GM18870 (cell line): ENCODE measurements at regions not wholly inside any gene's neighbourhood (a gene's known extent, or its start where the extent isn't known, plus 50 kb on each side); places are given as distances from the start of the nearest gene placed in this dataset.

Source experiments
- ATAC-seq: cut with Tn5 transposase; IDR thresholded peaks from one replicate; pipeline ENCODE4 v1.9.1; 2021; ENCODE audit warnings: moderate library complexity; ENCODE audit not compliant: unreplicated experiment

DNA sequence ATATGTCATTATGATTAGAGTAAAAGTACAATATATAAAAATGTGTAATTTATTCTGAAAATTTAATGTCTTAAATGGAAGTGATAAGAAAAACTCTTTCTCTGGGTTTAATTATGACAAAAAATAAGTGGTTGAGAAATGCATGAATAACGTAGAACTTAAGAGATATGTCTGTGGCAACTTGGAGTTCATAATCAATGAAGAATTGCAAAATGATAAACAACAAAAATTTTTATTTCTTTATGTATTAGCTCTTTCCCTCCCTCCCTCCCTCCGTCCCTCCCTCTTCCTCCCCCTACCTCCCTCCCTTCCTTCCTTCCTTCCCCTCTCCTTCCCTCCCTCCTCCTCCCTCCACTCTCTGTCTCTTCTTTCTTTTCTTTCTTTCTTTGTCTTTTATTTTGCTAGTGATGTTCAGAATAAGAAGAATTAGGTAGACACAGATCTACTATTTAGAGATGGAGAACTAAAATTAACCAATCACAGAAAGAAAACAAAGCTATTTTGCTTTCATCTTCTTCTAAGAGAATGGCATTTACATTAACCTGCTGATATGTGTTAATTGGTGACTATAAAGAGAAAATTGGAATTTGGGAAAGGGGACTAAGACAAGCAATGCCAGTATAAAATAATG, 96.3 kb upstream of the PDC start:
- no peak for ATAC-seq

GRCh38 chr1:186550832-186551231, 89.9 kb upstream of the PDC start:
- ATAC-seq: no peak

DNA sequence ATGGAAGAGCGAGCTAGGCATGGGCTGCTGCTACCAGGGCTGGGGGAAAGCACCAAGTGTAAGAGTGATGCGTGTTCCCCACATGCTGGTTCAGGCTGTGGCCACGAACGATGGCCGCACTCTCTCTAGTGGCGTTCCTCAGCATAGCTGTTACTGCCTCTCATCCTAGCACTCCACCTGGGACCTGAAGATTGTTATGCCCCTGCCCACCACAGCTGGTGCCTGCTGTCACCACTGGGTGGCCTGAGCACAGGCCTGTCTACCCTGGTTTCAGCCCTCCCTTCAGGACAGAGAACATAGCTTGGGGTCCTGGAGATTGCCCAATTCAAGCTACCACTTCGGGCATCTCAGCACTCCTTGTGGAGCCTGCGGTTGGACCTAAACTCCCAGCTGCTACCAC, 80.1 kb upstream of the PDC start:
- ATAC-seq: no peak

DNA sequence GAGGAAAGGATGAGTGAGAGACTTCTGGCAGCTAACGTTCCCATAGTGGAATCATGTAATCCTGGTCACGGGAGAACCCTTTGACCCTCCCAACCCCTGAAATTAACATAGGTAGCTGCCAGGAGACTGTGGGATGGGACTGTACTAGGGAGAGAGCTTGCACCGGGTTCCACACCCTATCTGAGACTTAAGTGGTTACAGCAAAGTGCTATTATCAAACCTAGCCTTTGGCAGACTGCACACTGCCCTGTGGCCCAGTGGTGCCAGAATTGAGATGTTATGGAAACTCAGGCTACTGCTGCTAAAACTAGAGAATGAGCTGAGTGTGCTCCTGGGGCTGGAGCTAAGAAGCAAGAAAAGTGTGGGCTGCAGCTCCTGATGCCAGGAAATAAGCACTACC, 79.6 kb upstream of the PDC start:
- no peak for ATAC-seq

GRCh38 chr1:186536273-186536890, 75.5 kb upstream of the PDC start:
- ATAC-seq: no peak

DNA sequence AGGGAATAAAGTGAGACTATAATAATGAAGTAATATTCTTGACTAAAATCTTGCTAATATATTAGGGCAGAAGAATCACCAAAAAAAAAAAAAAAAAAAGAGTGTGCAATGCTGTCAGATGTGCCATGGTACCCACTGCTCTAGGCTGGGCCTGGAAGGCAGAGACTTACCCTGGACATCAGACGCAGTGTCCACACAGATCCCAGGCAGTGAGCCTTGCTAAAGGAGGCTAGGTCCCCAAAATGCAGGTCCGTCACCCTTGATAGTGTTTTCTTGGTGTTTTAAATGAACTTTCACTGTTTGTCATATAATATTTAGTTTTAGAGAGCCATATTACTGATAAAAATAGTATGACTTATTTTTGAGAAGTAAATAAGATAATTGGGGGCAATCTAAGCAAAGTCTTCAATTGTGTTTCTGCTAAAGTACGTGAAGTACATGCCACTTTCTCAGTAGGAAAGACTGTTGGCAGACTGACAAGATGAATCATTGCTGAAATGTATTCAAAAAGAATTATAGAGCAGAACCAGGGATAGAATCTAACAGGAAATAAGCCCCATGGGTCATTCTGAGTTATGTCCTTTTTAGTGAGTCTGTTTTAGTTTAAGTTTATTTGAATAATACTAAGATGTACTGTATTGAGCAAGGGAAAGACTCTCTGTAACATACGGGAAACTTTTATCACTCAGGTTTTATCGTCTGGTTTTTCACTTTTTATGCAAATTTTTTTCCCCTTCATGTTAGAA, 74.6 kb upstream of the PDC start:
- no peak for ATAC-seq

GRCh38 chr1:186534401-186534800, 73.5 kb upstream of the PDC start:
- no peak for ATAC-seq

DNA sequence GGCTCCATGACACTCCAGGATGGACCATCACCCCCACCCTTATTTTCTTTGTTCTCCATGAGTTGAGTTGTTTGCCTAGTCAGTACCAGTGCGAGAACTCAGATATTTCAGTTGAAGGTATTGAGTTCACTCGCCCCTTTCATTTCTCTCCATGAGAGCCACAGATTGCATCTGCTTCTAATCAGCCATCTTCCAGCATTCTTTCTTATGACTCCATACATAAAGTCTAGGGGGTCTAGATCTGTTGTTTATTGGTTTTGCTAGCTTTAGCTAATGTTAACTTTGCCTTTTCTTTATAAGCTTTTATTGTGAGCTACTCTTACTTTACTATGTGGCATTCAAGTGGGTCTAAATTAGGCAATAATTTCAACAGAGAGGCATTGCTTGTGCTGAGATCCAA, 71.6 kb upstream of the PDC start:
- ATAC-seq: no peak

DNA sequence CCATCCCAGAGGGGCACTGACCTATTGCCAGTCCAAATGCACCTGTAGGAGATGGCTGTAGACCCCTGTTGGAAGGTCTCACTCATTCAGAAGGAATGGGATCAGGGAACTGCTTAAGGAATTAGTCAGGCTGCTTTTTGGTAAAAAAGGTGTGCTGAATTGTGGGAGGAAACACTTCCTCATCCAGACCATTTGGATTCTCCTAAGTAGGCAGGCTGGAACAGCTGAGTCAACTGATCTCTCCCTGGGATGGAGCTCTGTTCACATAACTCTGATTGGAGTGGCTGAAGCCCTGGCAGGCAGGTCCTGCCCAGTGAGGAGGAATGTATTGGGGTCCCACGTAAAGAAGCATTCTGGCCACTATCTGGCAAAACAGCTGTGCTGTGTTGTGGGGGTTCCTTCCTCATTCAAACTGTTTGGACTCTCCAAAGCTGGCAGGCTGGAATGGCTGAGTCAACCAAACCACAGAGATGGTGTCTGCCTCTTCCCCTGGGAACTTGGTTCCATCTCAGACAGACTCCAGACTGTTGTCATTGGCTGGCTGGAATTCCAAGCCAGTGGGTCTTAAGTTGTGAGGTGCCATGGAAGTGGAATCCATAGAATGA, 70.7 kb upstream of the PDC start:
- no peak for ATAC-seq

DNA sequence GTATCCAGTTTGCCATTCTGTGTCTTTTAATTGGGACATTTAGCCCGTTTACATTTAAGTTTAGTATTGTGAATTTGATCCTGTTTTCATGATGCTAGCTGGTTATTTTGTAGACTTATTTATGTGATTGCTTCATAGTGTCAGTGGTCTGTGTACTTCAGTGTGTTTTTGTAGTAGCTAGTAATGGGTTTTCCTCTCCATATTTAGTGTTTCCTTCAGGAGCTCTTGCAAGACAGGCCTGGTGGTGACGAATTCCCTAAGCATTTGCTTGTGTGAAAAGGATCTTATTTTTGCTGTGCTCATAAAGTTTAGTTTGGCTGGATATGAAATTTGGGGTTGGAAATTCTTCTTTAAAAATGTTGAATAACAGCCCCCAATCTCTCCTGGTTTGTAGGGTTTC, 69.2 kb upstream of the PDC start:
- no peak for ATAC-seq

DNA sequence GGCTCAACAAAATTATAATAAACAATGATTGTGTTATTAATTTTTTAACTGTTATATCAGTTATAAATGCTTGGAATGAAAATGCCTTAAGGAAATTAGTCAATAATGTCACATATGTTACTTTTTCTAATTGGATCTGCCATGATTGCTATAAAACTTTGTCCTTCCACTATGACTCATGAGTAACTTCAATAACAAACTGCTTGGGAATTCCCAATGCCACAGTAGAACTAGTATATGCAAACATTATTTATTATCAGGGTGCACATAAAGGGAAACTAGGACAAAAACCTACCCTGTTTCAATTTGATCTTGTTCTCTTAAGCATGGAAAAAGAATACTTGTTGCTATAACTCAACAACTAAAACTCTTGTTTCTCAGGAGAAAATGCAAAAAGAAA, 59.1 kb upstream of the PDC start:
- no peak for ATAC-seq

DNA sequence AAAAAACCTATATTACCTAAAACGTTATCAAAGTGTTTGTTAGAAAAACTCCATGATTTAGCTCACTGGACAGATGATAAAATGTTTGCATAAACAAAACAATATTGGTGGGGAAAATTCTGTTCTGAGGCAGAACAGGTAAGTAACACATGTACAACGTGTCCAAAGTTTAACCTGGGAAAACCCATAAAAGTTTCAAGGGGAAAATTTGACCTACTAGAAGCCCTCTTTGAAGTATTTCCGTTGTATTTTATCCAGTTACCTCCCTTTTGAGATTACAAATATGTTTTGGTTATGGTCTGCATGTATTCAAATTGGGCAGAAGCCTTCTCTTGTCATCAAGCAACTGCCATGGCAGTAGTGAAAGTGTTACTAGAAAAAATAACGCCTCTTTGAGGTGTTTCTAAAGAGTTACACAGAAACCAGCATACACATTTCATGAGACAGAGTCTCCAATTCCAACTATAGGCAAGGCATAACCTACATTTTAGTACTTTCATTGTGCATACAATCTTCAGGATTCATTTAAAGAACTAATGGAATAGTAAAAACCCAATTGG, 58.0 kb upstream of the PDC start:
- peak; percentile 73 for ATAC-seq

GRCh38 chr1:186518395-186518794, 57.5 kb upstream of the PDC start:
- ATAC-seq: peak; percentile 13

DNA sequence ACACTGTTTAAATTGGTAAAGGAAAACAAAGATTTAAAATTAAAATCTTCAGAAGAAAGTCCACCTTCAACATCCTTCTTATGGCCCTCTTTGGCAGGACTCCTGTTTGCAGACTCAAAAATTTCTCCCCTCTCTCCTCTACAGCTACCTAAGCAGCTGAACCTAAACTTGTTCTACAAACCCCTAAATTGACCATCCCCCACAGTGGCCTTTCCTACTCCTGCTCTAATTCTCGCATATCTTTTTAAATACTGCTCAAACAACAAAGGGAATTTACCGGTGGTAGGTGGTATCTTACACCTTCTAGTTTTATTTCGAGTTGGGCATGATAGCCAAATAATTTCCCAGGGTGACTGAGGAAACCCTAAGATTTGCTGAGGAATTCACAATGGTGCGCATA, 53.5 kb upstream of the PDC start:
- ATAC-seq: no peak

DNA sequence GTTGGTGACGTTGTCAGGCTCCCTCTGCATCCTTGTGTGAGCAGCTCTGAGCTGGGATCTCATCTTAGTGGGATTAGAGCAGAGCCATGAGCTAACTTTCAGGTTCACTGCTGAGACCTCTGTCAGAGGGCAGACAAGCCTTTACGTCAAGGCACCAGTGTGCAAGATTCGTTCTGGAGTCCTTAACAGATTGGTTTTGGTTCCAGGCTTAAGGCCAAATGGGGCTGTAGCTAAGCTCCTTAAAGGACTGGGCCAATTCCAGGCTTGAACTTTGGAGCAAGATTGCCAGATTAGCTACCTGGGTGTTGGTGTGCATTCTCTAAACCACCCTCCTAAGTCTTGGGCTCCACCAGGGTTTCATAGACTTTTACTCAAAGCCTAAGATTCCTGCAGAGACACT, 52.6 kb upstream of the PDC start:
- ATAC-seq: no peak

DNA sequence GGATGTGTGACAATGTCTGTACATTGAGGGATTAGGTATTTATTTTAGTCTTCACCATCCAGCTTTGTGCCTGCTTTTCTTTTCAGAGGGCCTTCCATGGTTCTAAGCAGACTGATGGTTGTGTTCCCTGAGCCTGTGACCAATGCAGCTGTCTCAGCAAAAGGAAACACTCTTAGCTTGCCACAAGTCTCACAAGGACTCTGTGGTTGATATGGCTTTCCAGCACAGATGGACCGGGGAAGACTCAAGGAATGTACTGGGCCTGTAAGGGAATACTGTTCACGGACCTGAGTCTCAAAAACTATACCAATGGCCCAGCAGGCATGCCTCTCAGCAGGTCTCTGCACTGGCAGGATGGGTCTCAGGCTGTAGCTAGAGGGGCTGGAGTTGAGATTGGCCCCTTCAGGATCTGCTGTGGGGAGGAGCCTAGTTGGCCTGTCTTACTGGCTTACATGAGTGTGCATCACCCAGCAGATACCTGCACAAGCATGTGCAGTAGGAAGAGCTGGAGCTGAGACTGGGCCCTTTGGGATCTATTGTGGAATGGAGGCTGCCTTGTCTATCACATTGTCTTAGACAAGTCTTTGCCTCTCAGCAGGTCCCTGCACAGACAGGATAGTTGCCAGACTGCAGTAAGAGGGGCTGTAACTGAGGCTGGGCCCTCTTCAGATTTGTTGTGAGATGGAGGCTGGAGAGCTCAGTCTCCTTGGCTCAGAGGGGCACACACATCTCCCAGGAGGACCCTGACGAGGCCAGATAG, 52.0 kb upstream of the PDC start:
- ATAC-seq: no peak

- peak; percentile 90 for ATAC-seq
Observed at GRCh38 chr1:186511761-186512637, 51.1 kb upstream of the PDC start.
